ENCODE measurements at regions not wholly inside any gene's neighbourhood (a gene's known extent, or its start where the extent isn't known, plus 50 kb on each side); places are given as distances from the start of the nearest gene placed in this dataset.

DNA sequence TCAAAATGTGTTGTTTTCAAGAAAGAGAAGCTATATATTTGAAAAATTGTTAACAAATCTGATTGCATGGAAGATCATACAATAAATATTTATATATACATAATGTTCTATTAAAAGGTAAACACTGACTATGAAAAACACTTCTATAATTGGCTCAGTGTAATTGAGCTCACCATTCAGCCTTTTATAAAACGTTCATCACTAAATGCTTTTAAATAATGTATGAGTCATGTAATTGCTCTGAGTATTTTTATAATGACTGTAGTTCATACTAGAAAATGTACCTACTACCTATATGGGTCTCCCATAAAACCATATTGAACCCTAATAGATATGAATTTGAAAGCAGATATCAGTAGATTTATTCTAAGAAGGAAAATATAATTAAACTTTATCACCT lies 240.4 kb upstream of the MGAT4C start:
- H3K9ac ChIP-seq (ENCODE audit: low read length in 2 of 2): no peak overlapping the region
- H3K4me3 ChIP-seq (ENCODE audit: low read length in 2 of 2): no peak overlapping the region
- no peaks in the 10 kb centered on the region for H3K4me1 ChIP-seq (ENCODE audit: control insufficient read depth, insufficient read depth, low read length)
- H3K27ac ChIP-seq (ENCODE audit: low read length): no peak overlapping the region
- no peaks in the 10 kb centered on the region for H3K9me3 ChIP-seq (ENCODE audit: control insufficient read depth in 2 of 2, low read length in 2 of 2)
- no peaks in the 10 kb centered on the region for H3K36me3 ChIP-seq (ENCODE audit: control insufficient read depth in 2 of 2, insufficient read depth in 2 of 2, low read length in 2 of 2)
- H3K27me3 ChIP-seq (ENCODE audit: control insufficient read depth in 1 of 2, insufficient read depth in 2 of 2, low read length in 2 of 2): no peaks in the 10 kb centered on the region

DNA sequence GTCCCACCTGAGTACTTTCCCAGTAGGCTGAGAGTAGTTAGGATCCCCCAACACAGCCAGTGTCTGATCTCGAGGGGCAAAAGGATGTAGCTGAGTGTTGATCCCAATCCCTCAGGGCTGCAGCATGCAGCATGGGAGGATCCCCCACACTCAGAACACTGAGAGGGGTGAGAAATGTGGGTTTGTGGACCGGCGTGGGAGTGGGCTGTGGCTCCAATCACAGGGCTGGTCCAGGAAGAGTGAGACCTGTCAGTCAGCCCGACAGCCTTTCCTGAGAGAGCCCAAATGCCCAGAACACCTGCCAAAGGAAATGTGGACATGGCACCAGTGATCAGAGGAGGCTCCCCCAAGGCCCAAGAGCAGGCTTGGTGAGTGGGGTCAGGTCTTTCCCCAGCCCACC lies 228.3 kb upstream of the MGAT4C start:
- H3K9ac ChIP-seq (ENCODE audit: low read length in 2 of 2): no peak overlapping the region
- H3K27me3 ChIP-seq (ENCODE audit: control insufficient read depth in 1 of 2, insufficient read depth in 2 of 2, low read length in 2 of 2): no peaks in the 10 kb centered on the region
- no peaks in the 10 kb centered on the region for H3K4me1 ChIP-seq (ENCODE audit: control insufficient read depth, insufficient read depth, low read length)
- no peaks in the 10 kb centered on the region for H3K36me3 ChIP-seq (ENCODE audit: control insufficient read depth in 2 of 2, insufficient read depth in 2 of 2, low read length in 2 of 2)
- H3K27ac ChIP-seq (ENCODE audit: low read length): no peak overlapping the region
- H3K9me3 ChIP-seq (ENCODE audit: control insufficient read depth in 2 of 2, low read length in 2 of 2): peaks cover 0 to 5% of the 10 kb centered on the region in 2 donors
- no peak overlapping the region for H3K4me3 ChIP-seq (ENCODE audit: low read length in 2 of 2)

- H3K36me3 ChIP-seq (ENCODE audit: control insufficient read depth in 2 of 2, insufficient read depth in 2 of 2, low read length in 2 of 2): no peaks in the 10 kb centered on the region
These were observed 217.0 kb upstream of the MGAT4C start for GRCh38 chr12:86473231-86473630.

DNA sequence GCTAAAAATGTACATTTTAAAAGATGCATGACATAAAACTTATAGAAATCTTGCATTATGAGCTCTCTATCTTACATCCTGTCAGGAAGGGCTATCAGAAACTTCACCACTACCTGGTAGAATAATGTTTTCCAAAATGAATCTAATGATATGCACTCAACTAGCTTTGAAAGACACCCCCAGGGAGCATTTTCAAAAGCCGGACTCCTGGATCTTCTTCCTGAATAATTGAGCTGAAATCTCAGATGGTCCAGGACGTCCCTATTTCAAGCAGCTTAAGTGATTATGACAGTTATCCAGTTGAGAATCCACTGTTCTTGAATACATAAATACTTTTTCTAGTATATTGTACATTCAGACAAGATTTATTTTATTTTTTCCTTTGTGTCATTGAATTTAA lies 200.6 kb upstream of the MGAT4C start:
- H3K4me1 ChIP-seq (ENCODE audit: control insufficient read depth, insufficient read depth, low read length): no peaks in the 10 kb centered on the region
- H3K27me3 ChIP-seq (ENCODE audit: control insufficient read depth in 1 of 2, insufficient read depth in 2 of 2, low read length in 2 of 2): no peaks in the 10 kb centered on the region
- no peaks in the 10 kb centered on the region for H3K36me3 ChIP-seq (ENCODE audit: control insufficient read depth in 2 of 2, insufficient read depth in 2 of 2, low read length in 2 of 2)
- no peak overlapping the region for H3K27ac ChIP-seq (ENCODE audit: low read length)
- H3K9me3 ChIP-seq (ENCODE audit: control insufficient read depth in 2 of 2, low read length in 2 of 2): no peaks in the 10 kb centered on the region
- H3K4me3 ChIP-seq (ENCODE audit: low read length in 2 of 2): no peak overlapping the region
- H3K9ac ChIP-seq (ENCODE audit: low read length in 2 of 2): no peak overlapping the region

More at GRCh38 chr12:86473231-86473630, 217.0 kb upstream of the MGAT4C start:
- Histone ChIP-seq H3K27ac (ENCODE audit: low read length) (no peak overlapping the region), H3K9ac (ENCODE audit: low read length in 2 of 2) (no peak overlapping the region), H3K4me1 (ENCODE audit: control insufficient read depth, insufficient read depth, low read length) (no peaks in the 10 kb centered on the region), H3K4me3 (ENCODE audit: low read length in 2 of 2) (no peak overlapping the region), H3K9me3 (ENCODE audit: control insufficient read depth in 2 of 2, low read length in 2 of 2) (no peaks in the 10 kb centered on the region), H3K27me3 (ENCODE audit: control insufficient read depth in 1 of 2, insufficient read depth in 2 of 2, low read length in 2 of 2) (no peaks in the 10 kb centered on the region)

DNA sequence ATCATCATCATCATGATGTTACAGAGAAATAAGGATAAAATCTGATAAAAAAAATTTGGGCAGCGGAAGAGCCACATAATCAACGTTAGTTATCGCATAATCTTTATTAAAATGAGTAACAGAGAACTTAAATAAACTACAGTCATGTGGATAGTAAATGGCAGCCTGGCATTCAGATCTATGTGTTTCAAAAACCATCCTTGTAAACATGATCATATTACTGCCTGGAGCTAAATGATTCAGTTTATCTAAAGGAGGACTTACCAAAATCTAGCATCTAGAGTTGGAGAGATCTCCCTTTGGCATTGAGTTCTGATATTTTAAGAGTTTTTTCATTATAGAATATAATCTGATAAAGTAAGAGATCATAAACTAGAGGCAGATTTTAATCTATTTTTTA lies 200.1 kb upstream of the MGAT4C start:
- H3K4me1 ChIP-seq (ENCODE audit: control insufficient read depth, insufficient read depth, low read length): no peaks in the 10 kb centered on the region
- no peaks in the 10 kb centered on the region for H3K9me3 ChIP-seq (ENCODE audit: control insufficient read depth in 2 of 2, low read length in 2 of 2)
- no peaks in the 10 kb centered on the region for H3K36me3 ChIP-seq (ENCODE audit: control insufficient read depth in 2 of 2, insufficient read depth in 2 of 2, low read length in 2 of 2)
- H3K27me3 ChIP-seq (ENCODE audit: control insufficient read depth in 1 of 2, insufficient read depth in 2 of 2, low read length in 2 of 2): no peaks in the 10 kb centered on the region
- H3K27ac ChIP-seq (ENCODE audit: low read length): no peak overlapping the region
- H3K4me3 ChIP-seq (ENCODE audit: low read length in 2 of 2): no peak overlapping the region
- H3K9ac ChIP-seq (ENCODE audit: low read length in 2 of 2): no peak overlapping the region

GRCh38 chr12:86445356-86445755 lies 189.2 kb upstream of the MGAT4C start:
- no peak overlapping the region for H3K9ac ChIP-seq (ENCODE audit: low read length in 2 of 2)
- H3K9me3 ChIP-seq (ENCODE audit: control insufficient read depth in 2 of 2, low read length in 2 of 2): no peaks in the 10 kb centered on the region
- no peaks in the 10 kb centered on the region for H3K36me3 ChIP-seq (ENCODE audit: control insufficient read depth in 2 of 2, insufficient read depth in 2 of 2, low read length in 2 of 2)
- no peak overlapping the region for H3K27ac ChIP-seq (ENCODE audit: low read length)
- no peak overlapping the region for H3K4me3 ChIP-seq (ENCODE audit: low read length in 2 of 2)
- H3K4me1 ChIP-seq (ENCODE audit: control insufficient read depth, insufficient read depth, low read length): no peaks in the 10 kb centered on the region
- H3K27me3 ChIP-seq (ENCODE audit: control insufficient read depth in 1 of 2, insufficient read depth in 2 of 2, low read length in 2 of 2): no peaks in the 10 kb centered on the region

DNA sequence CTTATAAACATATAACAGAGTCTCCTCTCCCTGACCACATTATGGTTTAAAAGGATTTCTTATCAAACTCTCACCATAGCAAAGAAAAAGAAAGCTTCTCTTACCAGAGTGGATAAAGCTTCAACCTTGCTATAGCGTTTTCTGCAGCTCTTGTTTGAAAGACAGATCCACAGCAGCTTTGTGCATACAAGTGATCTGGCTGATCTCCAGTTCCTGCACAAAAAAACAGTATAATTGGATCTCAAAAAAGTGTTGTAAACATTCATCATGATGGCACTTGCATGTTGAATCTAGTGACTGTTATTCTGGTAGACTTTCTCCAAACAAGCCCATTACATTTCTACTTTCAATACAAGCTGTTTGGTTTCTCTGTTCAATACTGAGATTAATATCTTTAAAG lies 178.9 kb upstream of the MGAT4C start:
- no peaks in the 10 kb centered on the region for H3K27me3 ChIP-seq (ENCODE audit: control insufficient read depth in 1 of 2, insufficient read depth in 2 of 2, low read length in 2 of 2)
- no peak overlapping the region for H3K27ac ChIP-seq (ENCODE audit: low read length)
- no peak overlapping the region for H3K9ac ChIP-seq (ENCODE audit: low read length in 2 of 2)
- peaks cover 2 to 5% of the 10 kb centered on the region in 2 donors for H3K9me3 ChIP-seq (ENCODE audit: control insufficient read depth in 2 of 2, low read length in 2 of 2)
- no peaks in the 10 kb centered on the region for H3K4me1 ChIP-seq (ENCODE audit: control insufficient read depth, insufficient read depth, low read length)
- H3K36me3 ChIP-seq (ENCODE audit: control insufficient read depth in 2 of 2, insufficient read depth in 2 of 2, low read length in 2 of 2): no peaks in the 10 kb centered on the region
- H3K4me3 ChIP-seq (ENCODE audit: low read length in 2 of 2): no peak overlapping the region

- Histone ChIP-seq H3K36me3 (ENCODE audit: control insufficient read depth in 2 of 2, insufficient read depth in 2 of 2, low read length in 2 of 2) (no peaks in the 10 kb centered on the region), H3K4me3 (ENCODE audit: low read length in 2 of 2) (no peak overlapping the region), H3K27ac (ENCODE audit: low read length) (no peak overlapping the region), H3K9ac (ENCODE audit: low read length in 2 of 2) (no peak overlapping the region), H3K4me1 (ENCODE audit: control insufficient read depth, insufficient read depth, low read length) (no peaks in the 10 kb centered on the region), H3K27me3 (ENCODE audit: control insufficient read depth in 1 of 2, insufficient read depth in 2 of 2, low read length in 2 of 2) (no peaks in the 10 kb centered on the region), H3K9me3 (ENCODE audit: control insufficient read depth in 2 of 2, low read length in 2 of 2) (peaks cover 2 to 5% of the 10 kb centered on the region in 2 donors)
These were observed 173.6 kb upstream of the MGAT4C start for GRCh38 chr12:86429824-86430223.

DNA sequence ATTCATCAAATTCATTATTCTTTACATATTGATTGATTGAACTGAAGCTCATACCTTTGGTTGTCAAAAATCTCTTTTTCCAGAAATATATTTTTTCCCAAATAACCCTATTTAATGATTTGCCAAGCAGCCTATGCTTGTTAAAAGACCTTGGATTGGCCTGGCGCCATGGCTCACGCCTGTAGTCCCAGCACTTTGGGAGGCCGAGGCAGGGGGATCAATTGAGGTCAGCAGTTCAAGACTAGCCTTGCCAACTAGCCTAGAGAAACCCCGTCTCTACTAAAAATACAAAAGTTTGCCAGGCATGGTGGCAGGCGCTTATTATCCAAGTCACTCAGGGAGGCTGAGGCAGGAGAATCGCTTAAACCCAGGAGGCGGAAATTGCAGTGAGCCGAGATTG lies 165.1 kb upstream of the MGAT4C start:
- H3K4me1 ChIP-seq (ENCODE audit: control insufficient read depth, insufficient read depth, low read length): no peaks in the 10 kb centered on the region
- H3K27me3 ChIP-seq (ENCODE audit: control insufficient read depth in 1 of 2, insufficient read depth in 2 of 2, low read length in 2 of 2): no peaks in the 10 kb centered on the region
- H3K27ac ChIP-seq (ENCODE audit: low read length): no peak overlapping the region
- no peaks in the 10 kb centered on the region for H3K9me3 ChIP-seq (ENCODE audit: control insufficient read depth in 2 of 2, low read length in 2 of 2)
- H3K36me3 ChIP-seq (ENCODE audit: control insufficient read depth in 2 of 2, insufficient read depth in 2 of 2, low read length in 2 of 2): no peaks in the 10 kb centered on the region
- H3K4me3 ChIP-seq (ENCODE audit: low read length in 2 of 2): no peak overlapping the region
- no peak overlapping the region for H3K9ac ChIP-seq (ENCODE audit: low read length in 2 of 2)

- Histone ChIP-seq H3K4me1 (ENCODE audit: control insufficient read depth, insufficient read depth, low read length) (no peaks in the 10 kb centered on the region), H3K9me3 (ENCODE audit: control insufficient read depth in 2 of 2, low read length in 2 of 2) (peaks cover 0 to 4% of the 10 kb centered on the region in 2 donors), H3K36me3 (ENCODE audit: control insufficient read depth in 2 of 2, insufficient read depth in 2 of 2, low read length in 2 of 2) (no peaks in the 10 kb centered on the region), H3K4me3 (ENCODE audit: low read length in 2 of 2) (no peak overlapping the region), H3K27me3 (ENCODE audit: control insufficient read depth in 1 of 2, insufficient read depth in 2 of 2, low read length in 2 of 2) (no peaks in the 10 kb centered on the region), H3K27ac (ENCODE audit: low read length) (no peak overlapping the region), H3K9ac (ENCODE audit: low read length in 2 of 2) (no peak overlapping the region)
These were observed 158.0 kb upstream of the MGAT4C start for GRCh38 chr12:86414201-86414600.

- H3K9ac ChIP-seq (ENCODE audit: low read length in 2 of 2): no peak overlapping the region
- no peaks in the 10 kb centered on the region for H3K36me3 ChIP-seq (ENCODE audit: control insufficient read depth in 2 of 2, insufficient read depth in 2 of 2, low read length in 2 of 2)
- peaks cover 0 to 4% of the 10 kb centered on the region in 2 donors for H3K9me3 ChIP-seq (ENCODE audit: control insufficient read depth in 2 of 2, low read length in 2 of 2)
- H3K4me3 ChIP-seq (ENCODE audit: low read length in 2 of 2): no peak overlapping the region
- no peak overlapping the region for H3K27ac ChIP-seq (ENCODE audit: low read length)
- H3K4me1 ChIP-seq (ENCODE audit: control insufficient read depth, insufficient read depth, low read length): no peaks in the 10 kb centered on the region
- no peaks in the 10 kb centered on the region for H3K27me3 ChIP-seq (ENCODE audit: control insufficient read depth in 1 of 2, insufficient read depth in 2 of 2, low read length in 2 of 2)
These were observed 155.5 kb upstream of the MGAT4C start for GRCh38 chr12:86411710-86412109.

All from stomach smooth muscle (tissue), 2 donors.